HG03159 (cell line): ENCODE measurements at regions not wholly inside any gene's neighbourhood (a gene's known extent, or its start where the extent isn't known, plus 50 kb on each side); places are given as distances from the start of the nearest gene placed in this dataset.
"Not testable (repeated sequence)": the region's sequence is repeated elsewhere in the genome, so short reads cannot be mapped to it uniquely, and the experiment has no call there.

Experiments
- ATAC-seq: cut with Tn5 transposase; IDR thresholded peaks from one replicate; pipeline ENCODE4 v1.9.1; 2021; ENCODE audit warnings: mild to moderate bottlenecking, moderate library complexity; ENCODE audit not compliant: unreplicated experiment

DNA sequence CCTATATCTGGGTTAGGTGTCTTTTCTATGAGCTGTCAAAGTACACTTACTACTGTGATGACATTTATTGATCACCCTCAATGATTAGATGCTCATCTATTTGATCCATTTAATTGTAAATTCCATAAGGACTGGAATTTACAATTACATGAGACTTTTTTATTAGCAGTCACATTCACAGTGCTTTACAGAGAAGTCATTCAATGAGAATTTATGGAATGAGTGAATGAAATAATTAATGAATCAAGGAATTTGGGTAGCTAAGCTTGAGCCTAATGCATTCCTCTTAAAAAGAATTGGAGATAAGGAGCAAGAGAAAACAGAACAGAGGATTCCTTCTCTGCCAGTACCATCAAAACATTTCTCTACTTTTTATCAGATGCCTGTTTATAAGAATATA, 1437.5 kb upstream of the CDH8 start:
- no peak for ATAC-seq

DNA sequence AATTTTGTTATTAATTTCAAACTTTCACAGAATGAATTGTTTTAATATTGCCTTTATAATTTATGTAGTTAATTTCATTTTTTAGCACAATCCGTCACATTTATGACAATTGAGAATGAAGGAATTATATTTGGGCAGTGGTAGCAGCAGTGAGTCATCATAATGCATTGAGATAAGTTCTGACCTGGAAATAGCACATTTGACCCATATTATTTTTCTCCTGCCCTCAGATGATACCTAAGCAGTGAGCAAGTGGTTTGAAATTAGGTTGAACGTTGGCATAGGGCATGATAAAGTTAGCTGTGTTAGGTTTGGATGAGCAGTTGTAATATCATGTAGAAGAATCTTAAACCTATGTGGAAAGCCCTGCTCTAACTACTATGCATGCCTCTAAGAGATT, 1431.3 kb upstream of the CDH8 start:
- no peak for ATAC-seq

DNA sequence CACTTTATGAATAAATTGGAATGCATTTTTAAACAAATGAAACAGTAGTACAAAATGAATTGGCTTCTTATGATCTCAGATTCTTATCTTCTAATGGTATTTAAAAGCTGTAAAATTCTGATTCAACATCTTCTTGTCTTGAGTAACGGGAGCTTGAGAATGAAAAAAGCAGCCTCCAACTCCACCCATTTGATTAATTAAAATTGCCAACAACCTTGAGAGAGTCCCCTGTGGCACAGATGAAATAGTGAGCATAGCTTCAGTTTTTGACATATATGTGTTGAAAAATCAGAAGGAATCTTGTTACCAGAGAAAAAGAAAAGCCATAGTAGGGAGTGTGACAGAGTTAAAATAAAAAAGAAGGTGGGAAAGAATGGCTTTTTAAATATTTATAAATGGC, 1426.1 kb upstream of the CDH8 start:
- ATAC-seq, result no peak

DNA sequence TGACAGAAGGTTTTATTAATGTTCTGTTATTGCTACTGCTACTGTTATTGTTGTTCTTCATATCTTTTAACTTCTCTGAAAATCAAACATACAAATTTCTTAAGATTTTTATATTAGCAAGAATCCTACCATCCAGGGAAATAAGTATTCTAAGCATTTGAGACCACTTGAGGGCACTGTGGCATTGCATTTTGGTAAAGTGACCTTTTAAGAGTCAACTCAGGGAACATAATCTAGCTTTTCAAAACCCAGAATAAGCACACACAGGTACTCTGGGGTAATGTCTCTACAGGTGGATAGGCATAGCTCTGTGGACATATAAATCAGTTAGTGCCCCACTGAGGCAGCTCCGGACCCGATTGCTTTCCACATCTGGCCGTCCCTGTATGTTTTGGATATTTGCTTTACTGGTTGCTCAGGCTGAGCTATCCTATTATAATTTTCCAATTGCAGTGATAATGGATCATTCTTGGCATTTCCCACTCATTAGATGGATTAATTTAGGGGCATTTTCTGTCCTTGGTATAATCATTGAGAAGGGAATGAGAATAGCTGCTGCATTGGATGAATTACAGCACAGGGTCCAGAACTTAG, 1425.1 kb upstream of the CDH8 start:
- ATAC-seq, result no peak

DNA sequence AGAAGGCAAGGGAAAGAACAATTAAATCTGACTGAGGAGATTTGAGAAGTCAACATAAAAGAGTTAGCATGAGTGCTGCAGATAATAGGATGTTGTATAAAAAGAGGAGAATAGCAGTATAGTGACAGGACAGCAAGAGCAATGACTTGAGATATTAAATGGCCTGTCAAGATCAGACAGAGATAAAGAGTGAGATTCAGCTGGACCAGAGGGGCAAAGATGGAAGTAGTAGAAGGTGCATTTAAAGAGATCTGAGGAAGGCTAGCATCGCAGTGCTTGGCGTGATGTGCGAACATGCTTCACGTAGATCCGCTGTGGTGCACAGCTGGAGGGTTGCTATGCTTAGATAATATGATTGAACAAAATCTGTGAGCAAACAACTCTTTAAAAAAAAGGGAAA, 1422.6 kb upstream of the CDH8 start:
- ATAC-seq, result no peak

DNA sequence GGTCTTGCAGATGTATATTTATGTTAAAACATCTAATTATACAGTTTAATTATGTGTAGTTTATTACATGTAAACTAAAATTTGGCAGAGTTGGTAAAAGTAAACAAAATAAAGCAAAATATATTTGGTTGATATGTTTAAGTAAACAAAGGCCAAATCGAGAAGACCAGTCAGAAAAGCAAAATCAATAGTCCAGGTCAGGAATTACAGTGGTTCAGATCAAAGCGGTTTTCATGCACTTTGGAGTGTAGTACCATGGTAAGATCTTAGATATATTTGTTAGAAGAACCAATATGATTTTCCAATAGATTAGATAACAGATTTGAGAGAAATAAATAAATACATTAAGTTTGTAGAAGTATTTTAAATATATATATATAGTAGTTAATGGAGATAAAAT, 1421.6 kb upstream of the CDH8 start:
- no peak for ATAC-seq

DNA sequence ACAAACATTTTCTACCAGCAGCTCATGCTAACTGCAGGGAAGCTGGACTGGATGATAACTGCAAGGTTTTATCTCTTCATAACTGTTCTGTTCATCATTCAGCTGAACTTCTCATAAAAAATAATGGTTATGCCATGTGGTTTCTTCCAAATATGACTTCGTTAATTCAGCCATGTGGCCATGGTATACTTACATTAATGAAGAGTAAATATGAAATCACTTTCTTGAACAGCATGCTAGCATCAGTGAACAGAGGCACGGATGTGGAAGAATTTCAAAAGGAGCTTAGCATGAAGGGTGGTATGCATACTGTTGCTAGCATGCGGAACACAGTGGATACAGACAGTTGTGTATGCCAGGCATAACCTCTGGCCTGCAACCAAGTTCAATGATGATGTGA, 1417.0 kb upstream of the CDH8 start:
- no peak for ATAC-seq

DNA sequence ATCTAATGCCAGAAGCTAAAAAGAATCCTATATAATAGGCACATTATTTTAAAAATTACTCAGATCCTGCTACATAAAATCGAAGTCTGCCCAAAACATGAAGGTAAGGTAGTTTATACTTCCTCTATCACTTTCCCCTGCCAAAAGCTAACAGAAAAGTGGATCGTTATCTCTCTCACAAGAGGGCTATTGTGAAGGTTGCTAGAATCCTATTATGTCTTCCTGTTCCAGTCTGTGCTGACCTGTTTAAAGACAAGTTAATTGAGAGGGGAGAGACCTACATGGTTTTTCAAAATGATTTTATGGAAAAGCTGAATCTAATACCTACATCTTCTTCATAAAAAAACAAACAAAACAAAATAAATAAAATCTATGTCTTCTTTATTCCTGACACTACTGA, 1410.9 kb upstream of the CDH8 start:
- ATAC-seq, result no peak

DNA sequence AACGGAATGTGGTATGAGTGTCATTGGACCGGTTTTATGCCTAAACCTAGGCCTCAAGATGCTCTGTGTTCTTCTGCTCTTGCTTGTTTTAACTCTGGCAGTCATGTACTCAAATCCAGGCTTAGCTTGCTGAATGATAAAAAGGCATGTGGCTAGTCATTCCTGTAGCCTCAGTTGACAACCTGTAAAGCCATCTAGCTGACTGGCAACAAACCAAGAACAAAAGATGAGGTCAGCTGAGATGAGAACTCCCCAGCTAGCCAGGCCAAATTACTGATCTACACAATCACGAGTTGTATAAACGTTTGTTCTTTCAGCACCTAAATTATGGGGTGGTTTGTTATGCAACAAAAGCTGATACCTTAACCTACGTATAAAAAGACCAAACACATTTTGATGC, 1406.0 kb upstream of the CDH8 start:
- no peak for ATAC-seq

DNA sequence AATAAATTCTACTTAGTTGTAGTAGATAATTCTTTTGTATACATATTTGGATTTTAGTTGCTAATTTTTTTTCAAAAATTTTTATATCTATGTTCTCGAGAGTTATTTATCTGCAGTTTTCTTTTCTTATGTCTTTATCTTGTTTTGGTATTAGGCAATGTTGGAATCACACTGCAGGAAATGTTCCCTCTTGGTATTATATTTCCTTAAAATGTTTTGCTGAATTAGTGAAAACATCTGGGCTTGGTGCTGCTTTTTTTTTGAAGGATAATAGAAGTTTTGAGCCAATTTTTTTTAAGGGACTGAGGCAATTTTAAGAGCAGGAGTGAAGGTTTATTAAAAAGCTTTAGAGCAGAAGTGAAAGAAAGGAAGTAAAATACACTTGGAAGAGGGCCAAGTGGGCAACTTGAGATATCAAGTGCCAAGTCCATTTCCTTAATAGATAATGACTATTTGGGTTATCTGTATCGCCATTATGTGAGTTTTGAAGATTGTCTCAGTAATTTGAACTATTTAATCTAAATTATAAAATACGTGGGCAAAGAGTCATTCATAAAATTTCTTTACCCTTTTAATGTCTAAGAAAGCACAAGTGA, 1390.1 kb upstream of the CDH8 start:
- no peak for ATAC-seq

DNA sequence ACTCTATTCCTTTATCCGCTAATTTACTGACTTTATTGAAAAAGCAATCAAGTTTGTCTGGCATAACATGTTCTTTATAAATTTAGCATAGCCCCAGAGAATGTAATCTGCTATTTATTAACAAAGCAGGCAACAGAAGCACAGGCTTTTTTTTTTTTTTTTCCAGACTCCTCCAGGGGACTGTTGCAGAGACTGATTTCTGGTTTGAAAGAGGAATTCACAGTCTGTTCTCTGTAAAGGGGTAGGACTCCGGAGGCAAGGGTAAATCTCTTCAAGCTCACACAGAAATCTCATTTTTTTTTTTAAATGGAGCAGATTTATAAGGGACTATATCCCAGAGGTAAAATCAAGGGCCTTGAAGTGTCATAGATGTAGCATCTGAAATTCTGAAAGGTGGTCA, 1386.5 kb upstream of the CDH8 start:
- no peak for ATAC-seq

DNA sequence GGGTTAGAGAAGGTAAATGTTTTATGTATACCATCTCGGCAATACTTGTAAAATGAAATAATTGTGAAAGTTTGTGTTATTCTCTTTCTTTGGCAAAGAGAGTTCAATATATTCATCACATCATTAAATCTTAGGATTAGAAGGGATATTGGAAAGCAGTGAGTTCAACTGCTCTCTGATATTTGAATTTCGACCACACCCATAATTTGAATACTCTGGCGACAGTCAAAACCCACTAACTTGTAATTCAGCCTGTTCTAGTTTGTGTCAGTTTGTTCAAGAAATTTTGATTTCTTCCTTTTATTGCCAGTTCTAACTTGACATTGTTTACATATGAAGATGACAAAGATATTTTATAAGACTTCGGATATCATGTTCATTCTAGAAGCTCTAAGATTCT, 1380.5 kb upstream of the CDH8 start:
- no peak for ATAC-seq

DNA sequence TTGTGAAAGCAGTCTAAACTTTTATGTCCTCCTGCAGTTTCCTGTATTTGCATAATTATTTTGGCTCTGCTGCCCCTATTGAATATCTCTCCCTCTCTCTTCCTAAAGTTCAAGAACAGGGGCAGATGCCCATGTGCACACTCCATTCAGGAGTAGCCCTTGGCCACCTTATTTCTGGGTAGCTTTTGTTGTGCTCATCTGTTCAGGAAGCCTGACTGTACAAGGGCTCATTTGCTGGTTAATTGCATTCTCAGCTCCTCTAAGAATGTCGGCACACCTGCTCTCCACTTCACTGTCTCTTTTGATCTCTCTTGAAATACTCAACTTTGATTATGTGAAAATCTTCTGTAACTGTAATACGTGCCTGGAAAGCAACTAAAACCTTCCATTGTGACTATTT, 1378.8 kb upstream of the CDH8 start:
- no peak for ATAC-seq

DNA sequence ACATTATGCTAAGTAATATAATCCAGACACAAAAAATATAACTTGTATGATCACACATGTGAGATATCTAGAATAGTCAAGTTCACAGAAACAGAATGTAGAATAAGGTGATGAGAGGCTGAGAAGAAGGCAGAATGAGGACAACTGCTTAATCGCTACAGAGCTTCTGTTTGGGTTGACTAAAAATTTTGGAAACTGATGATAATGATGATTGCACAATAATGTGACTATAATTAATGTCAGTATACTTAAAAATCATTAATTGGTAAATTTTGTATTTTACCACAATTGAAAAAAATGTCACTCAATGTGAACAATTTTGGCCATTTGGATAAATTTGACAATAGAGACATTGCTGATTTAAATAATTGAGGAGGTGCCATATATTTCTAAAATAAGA, 1374.4 kb upstream of the CDH8 start:
- no peak for ATAC-seq

DNA sequence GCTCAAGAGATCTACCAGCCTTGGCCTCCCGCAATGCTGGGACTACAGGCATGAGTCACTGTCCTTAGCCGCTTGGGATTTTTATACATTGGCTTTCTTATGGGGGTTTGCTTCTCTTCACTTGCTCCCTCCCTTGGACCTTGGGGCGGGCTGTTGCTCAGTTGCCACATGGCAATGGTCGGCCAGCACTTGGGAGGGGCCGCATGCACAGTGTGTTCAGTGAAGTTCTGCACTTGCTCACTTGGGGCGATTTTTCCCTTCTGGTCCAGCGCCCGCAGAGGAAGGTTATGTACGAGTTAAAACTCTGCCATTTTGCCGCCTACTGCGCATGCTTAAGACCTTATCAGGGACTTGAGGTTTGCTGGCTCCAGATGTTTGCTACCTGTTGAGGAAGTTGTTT, 1367.6 kb upstream of the CDH8 start:
- no peak for ATAC-seq

DNA sequence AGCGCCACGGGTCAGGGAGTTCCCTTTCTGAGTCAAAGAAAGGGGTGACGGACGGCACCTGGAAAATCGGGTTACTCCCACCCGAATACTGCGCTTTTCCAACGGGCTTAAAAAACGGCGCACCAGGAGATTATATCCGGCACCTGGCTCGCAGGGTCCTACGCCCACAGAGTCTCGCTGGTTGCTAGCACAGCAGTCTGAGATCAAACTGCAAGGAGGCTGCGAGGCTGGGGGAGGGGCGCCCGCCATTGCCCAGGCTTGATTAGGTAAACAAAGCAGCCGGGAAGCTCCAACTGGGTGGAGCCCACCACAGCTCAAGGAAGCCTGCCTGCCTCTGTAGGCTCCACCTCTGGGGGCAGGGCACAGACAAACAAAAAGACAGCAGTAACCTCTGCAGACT, 1352.0 kb upstream of the CDH8 start:
- ATAC-seq, result not testable (repeated sequence)

DNA sequence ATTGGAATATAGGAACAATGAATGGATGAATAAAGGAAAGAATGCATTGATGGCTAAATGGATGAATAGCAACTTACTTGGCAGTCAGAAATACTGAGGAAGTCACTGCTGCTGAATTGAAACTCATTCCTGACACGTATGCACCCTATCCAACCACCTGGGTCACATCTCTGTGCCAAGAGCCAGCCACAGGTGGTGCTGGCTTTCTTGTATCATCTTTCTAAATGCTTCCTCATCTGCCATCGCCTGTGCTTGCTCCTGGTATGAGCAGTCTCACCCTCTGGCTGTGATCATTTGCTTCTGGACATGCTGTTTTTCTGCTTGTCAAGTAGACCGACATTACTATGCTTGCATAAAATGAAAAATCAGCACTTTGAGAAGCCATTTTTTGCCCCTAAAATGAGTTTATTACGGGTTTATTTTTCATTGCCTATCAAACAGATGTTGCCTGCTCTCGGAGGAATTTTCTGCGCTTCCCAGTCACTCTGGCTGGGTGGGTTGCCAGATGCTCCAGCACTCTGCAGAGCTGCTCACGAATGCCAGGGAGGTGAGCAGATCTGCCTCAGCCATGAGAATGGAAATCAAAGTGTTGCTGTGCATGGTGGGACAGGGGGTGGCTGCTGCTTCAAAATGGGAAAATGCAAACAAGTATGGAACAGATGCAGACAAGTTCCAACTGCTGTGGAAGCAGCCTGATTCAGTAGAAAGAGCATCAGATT, 1349.6 kb upstream of the CDH8 start:
- ATAC-seq, result no peak

DNA sequence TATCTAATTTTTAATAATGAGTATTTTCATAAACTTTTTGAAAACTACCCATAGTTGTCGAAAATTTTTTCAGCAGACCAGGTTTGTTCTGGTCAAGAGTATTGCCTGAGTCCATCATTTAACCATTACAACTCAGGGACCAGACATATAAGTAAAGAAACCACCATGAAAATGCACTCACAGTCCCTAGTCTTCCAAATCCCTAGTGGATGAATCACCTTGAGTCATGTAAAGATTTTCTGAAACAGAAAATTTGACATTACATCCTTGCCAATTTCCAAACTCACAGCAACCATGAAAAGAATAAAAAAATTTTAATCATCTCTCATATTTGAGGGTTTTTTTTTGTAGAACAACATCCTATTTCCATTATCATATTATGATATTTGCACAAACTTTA, 1337.5 kb upstream of the CDH8 start:
- ATAC-seq, result no peak

DNA sequence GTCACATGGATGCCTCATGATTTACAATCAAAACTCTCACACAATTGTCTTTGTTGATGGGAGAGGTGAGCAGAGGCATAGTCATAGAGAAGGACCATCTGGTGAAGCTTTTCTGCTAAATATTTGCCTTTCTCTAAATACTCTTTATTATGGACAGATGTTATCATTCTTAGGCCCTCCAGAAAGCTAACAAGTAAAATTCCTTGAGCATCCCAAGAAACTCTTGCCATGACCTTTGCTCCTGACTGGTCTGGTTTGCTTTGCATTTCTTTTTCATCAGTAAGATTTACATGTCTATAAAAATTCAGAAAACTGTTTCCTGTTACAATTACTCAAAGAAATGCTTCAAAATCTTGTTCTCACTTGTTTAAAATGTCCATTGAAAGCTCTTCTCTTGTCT, 1336.6 kb upstream of the CDH8 start:
- no peak for ATAC-seq

DNA sequence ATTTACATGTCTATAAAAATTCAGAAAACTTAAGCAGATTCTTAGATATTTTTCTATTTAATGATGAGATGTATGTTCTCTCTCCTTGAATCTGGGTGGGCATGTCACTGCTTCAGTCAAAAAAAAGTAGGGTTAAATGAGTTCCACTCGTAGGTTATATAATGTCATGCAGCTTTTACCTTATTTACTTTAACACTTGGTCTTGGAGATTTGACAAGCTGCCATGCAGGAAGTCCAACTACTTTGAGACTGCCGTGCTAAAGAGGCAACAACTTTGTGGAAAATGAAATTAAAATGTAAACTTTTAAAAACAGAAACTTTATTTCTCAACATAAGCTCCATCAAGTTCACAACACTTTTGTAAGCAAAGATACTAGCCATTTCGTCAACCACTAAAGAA, 1336.0 kb upstream of the CDH8 start:
- no peak for ATAC-seq

DNA sequence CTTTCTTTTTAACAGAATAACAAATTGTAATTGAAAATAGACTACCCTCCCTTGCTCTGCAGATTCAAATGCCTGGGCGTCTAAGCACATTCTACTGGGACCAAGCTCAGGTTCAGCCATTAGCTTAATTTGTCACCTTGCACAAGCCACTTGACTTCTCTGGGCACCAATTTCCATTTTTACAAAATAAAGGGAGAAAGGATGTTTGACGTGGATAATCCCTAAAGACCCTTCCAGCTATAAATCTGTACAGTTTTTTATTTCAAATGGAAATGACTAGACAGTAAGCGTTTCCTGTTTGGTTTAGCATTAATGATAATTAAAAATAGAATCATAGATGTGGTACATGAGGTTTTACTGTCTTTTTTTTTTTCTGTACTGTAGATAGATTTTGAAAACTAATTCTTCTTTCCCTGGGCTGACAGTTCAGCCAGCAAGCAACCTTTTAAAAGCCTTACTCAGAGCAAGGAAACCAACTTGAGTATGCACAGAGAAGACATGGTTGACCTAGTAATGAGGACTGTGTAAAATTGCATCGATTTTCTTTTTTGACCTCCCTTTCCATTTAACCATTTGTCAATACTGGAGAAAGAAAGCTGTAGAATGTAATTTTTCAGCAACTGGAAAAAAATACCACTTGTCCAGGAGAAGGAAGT, 1329.5 kb upstream of the CDH8 start:
- ATAC-seq, result no peak

DNA sequence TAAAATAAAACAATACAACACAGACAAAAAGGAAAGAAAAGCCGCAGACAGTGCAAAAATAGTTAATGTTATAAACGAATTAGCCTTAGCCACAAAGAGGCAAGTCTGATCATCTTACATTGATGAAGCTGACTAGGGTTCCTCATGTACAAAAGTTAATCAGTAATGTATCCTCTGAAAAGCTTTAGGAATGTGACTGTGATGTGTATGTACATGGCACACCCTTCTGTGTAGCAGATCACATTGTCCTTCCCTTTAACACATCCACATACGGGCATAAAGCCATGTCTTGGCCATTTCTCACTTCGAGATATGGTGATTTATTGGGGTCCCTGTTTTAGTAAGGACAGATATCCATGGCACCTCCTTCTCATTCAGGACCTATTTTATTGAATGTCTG, 1327.5 kb upstream of the CDH8 start:
- no peak for ATAC-seq
